Fibroblast of lung (primary cell): ENCODE measurements at regions not wholly inside any gene's neighbourhood (a gene's known extent, or its start where the extent isn't known, plus 50 kb on each side); places are given as distances from the start of the nearest gene placed in this dataset.
"Not testable (repeated sequence)": the region's sequence is repeated elsewhere in the genome, so short reads cannot be mapped to it uniquely, and the experiment has no call there.

ENCODE experiments used
- DNase-seq, 2 donors: peaks; one replicate each; pipeline versions ENCODE4 v3.0.0 to v3.0.0-alpha.2; 2010; ENCODE audit warnings: low read depth in 2 of 2
- H2AFZ ChIP-seq: 2 replicates; pipeline ENCODE4 v1.5.1; 2012; ENCODE audit warnings: low read length, control low read depth, inconsistent platforms
- H3K27ac ChIP-seq: 2 replicates; pipeline ENCODE4 v1.5.1; 2011; ENCODE audit warnings: low read length, control low read depth; ENCODE audit not compliant: insufficient read depth
- H3K27me3 ChIP-seq: 2 replicates; pipeline ENCODE4 v1.5.1; 2011; ENCODE audit warnings: mild to moderate bottlenecking, low read length; ENCODE audit not compliant: control insufficient read depth, insufficient read depth
- H3K36me3 ChIP-seq: 2 replicates; pipeline ENCODE4 v1.5.1; 2011; ENCODE audit warnings: low read length; ENCODE audit not compliant: control insufficient read depth, insufficient read depth
- H3K4me1 ChIP-seq: 2 replicates; pipeline ENCODE4 v1.5.1; 2011; ENCODE audit warnings: low read length; ENCODE audit not compliant: control insufficient read depth, insufficient read depth; ENCODE audit errors: extremely low read depth
- H3K4me2 ChIP-seq: 2 replicates; pipeline ENCODE4 v1.5.1; 2011; ENCODE audit warnings: low read length, control low read depth; ENCODE audit not compliant: insufficient read depth; ENCODE audit errors: extremely low read depth
- H3K4me3 ChIP-seq, 4 experiments: fragments of 200-600 bp in 1 of 4; sonication (generic) in 1 of 4; replicated peaks in 1 of 4; 2 replicates each; pipeline ENCODE4 v1.5.1; 2011 to 2016; ENCODE audit warnings: low read length in 4 of 4, low read depth in 3 of 4, mild to moderate bottlenecking in 3 of 4, control low read depth in 2 of 4, inconsistent platforms in 1 of 4, mixed read lengths in 1 of 4; ENCODE audit not compliant: insufficient read depth in 1 of 4; ENCODE audit errors: control extremely low read depth in 1 of 4
- H3K79me2 ChIP-seq: 2 replicates; pipeline ENCODE4 v1.5.1; 2012; ENCODE audit warnings: mild to moderate bottlenecking, low read length, inconsistent platforms; ENCODE audit not compliant: control insufficient read depth, insufficient read depth
- H3K9ac ChIP-seq: 2 replicates; pipeline ENCODE4 v1.5.1; 2011; ENCODE audit warnings: mild to moderate bottlenecking, low read length, control low read depth; ENCODE audit not compliant: insufficient read depth
- H3K9me3 ChIP-seq: 2 replicates; pipeline ENCODE4 v1.5.1; 2012; ENCODE audit warnings: low read depth, low read length; ENCODE audit not compliant: control insufficient read depth, insufficient read depth
- H4K20me1 ChIP-seq: 2 replicates; pipeline ENCODE4 v1.5.1; 2011; ENCODE audit warnings: low read length; ENCODE audit not compliant: control insufficient read depth, insufficient read depth; ENCODE audit errors: extremely low read depth
- CTCF ChIP-seq, 2 donors: IDR thresholded peaks in 1 of 2; conservative IDR thresholded peaks in 1 of 2; 1 replicate in 1 of 2; 2 replicates in 1 of 2; pipeline ENCODE4 v1.5.1; 2011 to 2012; ENCODE audit warnings: low read length in 2 of 2, control low read depth in 1 of 2, inconsistent platforms in 1 of 2, low read depth in 1 of 2, mild to moderate bottlenecking in 1 of 2
- EZH2 ChIP-seq: IDR thresholded peaks from 2 replicates; pipeline ENCODE4 v1.5.1; 2012; ENCODE audit warnings: low read length, control low read depth, mild to moderate bottlenecking; ENCODE audit errors: missing control alignments

GRCh38 chr1:232333419-232333767, 296.5 kb downstream of the SIPA1L2 start:
- no peak overlapping the region for H3K4me2 ChIP-seq
- DNase-seq = no peak
- H3K4me3 ChIP-seq = no peak overlapping the region
- no peak overlapping the region for H2AFZ ChIP-seq
- TF ChIP-seq EZH2 (no peak), CTCF (conservative IDR thresholded peaks at IDR 0.05 in 1 of 2, IDR thresholded peaks at IDR 0.05 in 1 of 2; ENCODE audit: low read depth in 1 of 2, low read length in 2 of 2) (no peak)
- no peaks in the 10 kb centered on the region for H3K36me3 ChIP-seq
- no peaks in the 10 kb centered on the region for H4K20me1 ChIP-seq
- no peaks in the 10 kb centered on the region for H3K4me1 ChIP-seq
- no peaks in the 10 kb centered on the region for H3K79me2 ChIP-seq
- no peaks in the 10 kb centered on the region for H3K27me3 ChIP-seq
- H3K9me3 ChIP-seq = no peaks in the 10 kb centered on the region
- H3K27ac ChIP-seq = no peak overlapping the region
- no peak overlapping the region for H3K9ac ChIP-seq

GRCh38 chr1:232332710-232333418, 297.1 kb downstream of the SIPA1L2 start:
- not testable (repeated sequence) for H3K79me2 ChIP-seq, DNase-seq, H3K27ac ChIP-seq, H3K27me3 ChIP-seq, H3K9me3 ChIP-seq, H3K4me3 ChIP-seq, H3K36me3 ChIP-seq, H2AFZ ChIP-seq, H4K20me1 ChIP-seq, H3K4me2 ChIP-seq, H3K9ac ChIP-seq, H3K4me1 ChIP-seq

- Histone ChIP-seq H3K36me3 (no peaks in the 10 kb centered on the region), H3K4me1 (no peaks in the 10 kb centered on the region), H3K9ac (no peak overlapping the region), H3K27me3 (no peaks in the 10 kb centered on the region), H3K79me2 (no peaks in the 10 kb centered on the region), H3K4me3 (no peak overlapping the region), H3K9me3 (no peaks in the 10 kb centered on the region), H3K4me2 (no peak overlapping the region), H2AFZ (no peak overlapping the region), H3K27ac (no peak overlapping the region), H4K20me1 (no peaks in the 10 kb centered on the region)
- TF ChIP-seq CTCF (conservative IDR thresholded peaks at IDR 0.05 in 1 of 2, IDR thresholded peaks at IDR 0.05 in 1 of 2; ENCODE audit: low read depth in 1 of 2, low read length in 2 of 2) = no peak
- TF ChIP-seq EZH2 = no peak
- DNase-seq = no peak
Observed at GRCh38 chr1:232329103-232329813, 300.7 kb downstream of the SIPA1L2 start.
